Smooth muscle cell (in vitro differentiated cells): ENCODE measurements at regions not wholly inside any gene's neighbourhood (a gene's known extent, or its start where the extent isn't known, plus 50 kb on each side); places are given as distances from the start of the nearest gene placed in this dataset.
"Not testable (repeated sequence)": the region's sequence is repeated elsewhere in the genome, so short reads cannot be mapped to it uniquely, and the experiment has no call there.

Source experiments
- DNase-seq: peaks from one replicate; lab custom pipeline; 2025; ENCODE audit not compliant: unreplicated experiment; lab: John Stamatoyannopoulos, UW
- H2AFZ ChIP-seq: fragments of 200-600 bp; sonication (generic); 2 replicates; pipeline ENCODE4 v1.6.0; 2016; ENCODE audit warnings: antibody characterized with exemption, low read depth, mild to moderate bottlenecking
- H3F3A ChIP-seq: fragments of 200-600 bp; sonication (generic); 2 replicates; pipeline ENCODE4 v1.6.0; 2017; ENCODE audit warnings: antibody characterized with exemption, low read depth
- H3K27ac ChIP-seq: fragments of 200-600 bp; sonication (generic); 2 replicates; pipeline ENCODE4 v1.5.1; 2016; ENCODE audit warnings: low read depth, mild to moderate bottlenecking
- H3K27me3 ChIP-seq: fragments of 200-600 bp; sonication (generic); 2 replicates; pipeline ENCODE4 v1.6.1; 2016; ENCODE audit warnings: low read depth, mild to moderate bottlenecking
- H3K36me3 ChIP-seq: fragments of 200-600 bp; sonication (generic); 2 replicates; pipeline ENCODE4 v1.5.1; 2016; ENCODE audit warnings: low read depth
- H3K4me1 ChIP-seq: fragments of 200-600 bp; sonication (generic); 2 replicates; pipeline ENCODE4 v1.5.1; 2016; ENCODE audit warnings: low read depth
- H3K4me2 ChIP-seq: fragments of 200-600 bp; sonication (generic); 2 replicates; pipeline ENCODE4 v1.6.0; 2016; ENCODE audit warnings: mild to moderate bottlenecking
- H3K4me3 ChIP-seq: fragments of 200-600 bp; sonication (generic); 2 replicates; pipeline ENCODE4 v1.5.1; 2016; ENCODE audit warnings: mild to moderate bottlenecking
- H3K79me2 ChIP-seq: fragments of 200-600 bp; sonication (generic); 2 replicates; pipeline ENCODE4 v1.6.0; 2016; ENCODE audit warnings: low read depth, mild to moderate bottlenecking
- H3K9ac ChIP-seq: fragments of 200-600 bp; sonication (generic); 2 replicates; pipeline ENCODE4 v1.6.0; 2016; ENCODE audit warnings: low read depth
- H3K9me3 ChIP-seq: fragments of 200-600 bp; sonication (generic); replicated peaks from 2 replicates; pipeline ENCODE4 v1.5.1; 2016; ENCODE audit warnings: low read depth
- H4K20me1 ChIP-seq: fragments of 200-600 bp; sonication (generic); 2 replicates; pipeline ENCODE4 v1.6.0; 2016; ENCODE audit warnings: low read depth
- WGBS: methylation state at CpG from one replicate; pipeline ENCODE4 v1.1.7; 2016; ENCODE audit warnings: low lambda C conversion rate; 5-methylcytosine and 5-hydroxymethylcytosine counted together
- TF ChIP-seq, protein P1 (sequence below): fragments of 200-600 bp; sonication (generic); IDR thresholded peaks from 2 replicates; pipeline ENCODE4 v1.5.1; 2017; ENCODE audit warnings: borderline replicate concordance, mild to moderate bottlenecking, antibody characterized with exemption; ENCODE audit not compliant: insufficient read depth, poor library complexity, severe bottlenecking

- H3K4me3 ChIP-seq: no peak overlapping the region
- no peaks in the 10 kb centered on the region for H4K20me1 ChIP-seq
- H3K9me3 ChIP-seq: no peaks in the 10 kb centered on the region
- no peak overlapping the region for H3K9ac ChIP-seq
- no peak overlapping the region for H3K4me2 ChIP-seq
- TF ChIP-seq, protein P1, sequence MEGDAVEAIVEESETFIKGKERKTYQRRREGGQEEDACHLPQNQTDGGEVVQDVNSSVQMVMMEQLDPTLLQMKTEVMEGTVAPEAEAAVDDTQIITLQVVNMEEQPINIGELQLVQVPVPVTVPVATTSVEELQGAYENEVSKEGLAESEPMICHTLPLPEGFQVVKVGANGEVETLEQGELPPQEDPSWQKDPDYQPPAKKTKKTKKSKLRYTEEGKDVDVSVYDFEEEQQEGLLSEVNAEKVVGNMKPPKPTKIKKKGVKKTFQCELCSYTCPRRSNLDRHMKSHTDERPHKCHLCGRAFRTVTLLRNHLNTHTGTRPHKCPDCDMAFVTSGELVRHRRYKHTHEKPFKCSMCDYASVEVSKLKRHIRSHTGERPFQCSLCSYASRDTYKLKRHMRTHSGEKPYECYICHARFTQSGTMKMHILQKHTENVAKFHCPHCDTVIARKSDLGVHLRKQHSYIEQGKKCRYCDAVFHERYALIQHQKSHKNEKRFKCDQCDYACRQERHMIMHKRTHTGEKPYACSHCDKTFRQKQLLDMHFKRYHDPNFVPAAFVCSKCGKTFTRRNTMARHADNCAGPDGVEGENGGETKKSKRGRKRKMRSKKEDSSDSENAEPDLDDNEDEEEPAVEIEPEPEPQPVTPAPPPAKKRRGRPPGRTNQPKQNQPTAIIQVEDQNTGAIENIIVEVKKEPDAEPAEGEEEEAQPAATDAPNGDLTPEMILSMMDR: no peak
- H3K4me1 ChIP-seq: no peaks in the 10 kb centered on the region
- H3K27ac ChIP-seq: no peak overlapping the region
- H2AFZ ChIP-seq: no peak overlapping the region
- no peak for DNase-seq
- WGBS: 5% methylated on average over 6 of the region's 6 CpGs
- H3K79me2 ChIP-seq: no peaks in the 10 kb centered on the region
- peaks cover 2% of the 10 kb centered on the region for H3K27me3 ChIP-seq
- H3K36me3 ChIP-seq: no peaks in the 10 kb centered on the region
- H3F3A ChIP-seq: no peaks in the 10 kb centered on the region
Measured at GRCh38 chr2:16425462-16426336, 239.9 kb downstream of the CYRIA start.

DNA sequence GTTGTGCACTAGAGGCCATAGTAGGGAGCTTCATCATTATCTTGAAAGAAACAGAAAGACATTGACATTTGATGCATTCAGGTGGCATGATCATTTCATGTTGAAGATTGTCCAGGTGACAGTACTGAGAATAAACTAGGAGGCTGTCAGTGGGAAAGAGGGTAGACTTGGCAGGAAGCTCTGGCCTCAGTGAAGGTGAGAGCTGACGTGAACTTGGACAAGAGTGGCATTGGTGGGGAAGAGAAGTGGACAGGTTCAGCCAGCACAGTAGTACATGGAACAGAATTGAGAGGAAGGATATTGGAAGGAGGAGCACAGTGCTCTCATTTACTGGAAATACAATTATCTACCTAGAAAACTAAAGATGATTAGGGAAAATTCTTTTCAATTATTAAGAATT lies 245.2 kb downstream of the CYRIA start:
- Histone ChIP-seq H2AFZ (no peak overlapping the region), H3K79me2 (no peaks in the 10 kb centered on the region), H3K27ac (no peak overlapping the region), H3K27me3 (peaks cover 6% of the 10 kb centered on the region), H3K4me1 (no peaks in the 10 kb centered on the region), H3K4me2 (no peak overlapping the region), H4K20me1 (no peaks in the 10 kb centered on the region), H3K9ac (no peak overlapping the region), H3K36me3 (no peaks in the 10 kb centered on the region), H3F3A (no peaks in the 10 kb centered on the region), H3K4me3 (no peak overlapping the region), H3K9me3 (no peaks in the 10 kb centered on the region)
- 91% methylated on average over 1 of the region's 1 CpG for WGBS
- no peak for DNase-seq
- TF ChIP-seq, protein P1: no peak

- Histone ChIP-seq H3K4me1 (no peaks in the 10 kb centered on the region), H3K9me3 (no peaks in the 10 kb centered on the region), H4K20me1 (no peaks in the 10 kb centered on the region), H3K27ac (no peak overlapping the region), H3K9ac (no peak overlapping the region), H3K4me3 (no peak overlapping the region), H3K4me2 (no peak overlapping the region), H2AFZ (no peak overlapping the region), H3K27me3 (peaks cover 4% of the 10 kb centered on the region), H3F3A (no peaks in the 10 kb centered on the region), H3K79me2 (no peaks in the 10 kb centered on the region), H3K36me3 (no peaks in the 10 kb centered on the region)
- WGBS: 91% methylated on average over 3 of the region's 3 CpGs
- TF ChIP-seq, protein P1: no peak
- no peak for DNase-seq
Measured at GRCh38 chr2:16417726-16418125, 247.9 kb downstream of the CYRIA start.

DNA sequence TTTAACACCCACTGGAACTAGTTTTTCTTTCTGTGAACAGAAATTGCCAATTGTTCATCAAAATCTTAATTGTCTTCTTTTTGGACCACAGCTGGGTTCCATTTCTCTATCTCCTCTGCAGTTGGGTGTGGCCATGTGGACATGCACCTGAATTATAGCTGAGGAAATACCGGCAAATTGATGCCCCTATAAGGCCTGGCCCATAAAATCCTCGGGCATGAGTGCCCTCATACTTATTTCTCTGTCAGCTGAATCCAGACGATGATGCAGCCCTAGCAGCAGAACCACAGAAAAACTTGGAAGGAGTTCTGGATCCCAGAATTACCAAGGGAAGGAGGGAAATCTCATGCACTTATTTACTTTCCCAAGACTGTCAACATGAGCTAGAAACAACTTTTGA lies 249.0 kb downstream of the CYRIA start:
- Histone ChIP-seq H3F3A (no peaks in the 10 kb centered on the region), H4K20me1 (no peaks in the 10 kb centered on the region), H3K27me3 (peaks cover 4% of the 10 kb centered on the region), H3K9me3 (no peaks in the 10 kb centered on the region), H3K79me2 (no peaks in the 10 kb centered on the region), H3K4me1 (no peaks in the 10 kb centered on the region), H3K4me2 (no peak overlapping the region), H3K9ac (no peak overlapping the region), H3K36me3 (no peaks in the 10 kb centered on the region), H2AFZ (no peak overlapping the region), H3K4me3 (no peak overlapping the region), H3K27ac (no peak overlapping the region)
- TF ChIP-seq, protein P1: no peak
- WGBS: 89% methylated on average over 3 of the region's 3 CpGs
- no peak for DNase-seq

DNA sequence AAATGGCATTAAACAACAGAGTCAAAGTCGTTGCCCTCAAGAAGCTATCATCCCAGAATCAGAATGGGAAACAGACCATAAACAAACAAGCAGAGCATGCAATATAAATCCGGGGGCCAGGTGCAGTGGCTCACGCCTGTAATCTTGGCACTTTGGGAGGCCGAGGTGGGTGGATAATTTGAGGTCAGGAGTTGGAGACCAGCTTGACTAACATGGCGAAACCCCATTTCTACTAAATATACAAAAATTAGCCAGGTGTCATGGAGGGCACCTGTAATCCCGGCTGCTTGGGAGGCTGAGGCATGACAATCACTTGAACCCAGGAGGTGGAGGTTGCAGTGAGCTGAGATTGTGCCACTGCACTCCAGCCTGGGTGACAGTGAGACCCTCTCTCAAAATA lies 249.8 kb downstream of the CYRIA start:
- H3F3A ChIP-seq, H3K4me2 ChIP-seq, H3K9me3 ChIP-seq, H3K4me1 ChIP-seq, H3K36me3 ChIP-seq, H3K9ac ChIP-seq, H2AFZ ChIP-seq, DNase-seq, H4K20me1 ChIP-seq, H3K4me3 ChIP-seq, H3K27ac ChIP-seq, H3K79me2 ChIP-seq, H3K27me3 ChIP-seq: not testable (repeated sequence)
- WGBS: 93% methylated on average over 6 of the region's 6 CpGs
